CD4-positive, alpha-beta T cell treated with Interferon gamma for 1 hour (primary cell): ENCODE measurements at regions not wholly inside any gene's neighbourhood (a gene's known extent, or its start where the extent isn't known, plus 50 kb on each side); places are given as distances from the start of the nearest gene placed in this dataset.

Experiments
- DNase-seq: peaks from one replicate; pipeline ENCODE4 v3.0.0-alpha.2; 2020

DNA sequence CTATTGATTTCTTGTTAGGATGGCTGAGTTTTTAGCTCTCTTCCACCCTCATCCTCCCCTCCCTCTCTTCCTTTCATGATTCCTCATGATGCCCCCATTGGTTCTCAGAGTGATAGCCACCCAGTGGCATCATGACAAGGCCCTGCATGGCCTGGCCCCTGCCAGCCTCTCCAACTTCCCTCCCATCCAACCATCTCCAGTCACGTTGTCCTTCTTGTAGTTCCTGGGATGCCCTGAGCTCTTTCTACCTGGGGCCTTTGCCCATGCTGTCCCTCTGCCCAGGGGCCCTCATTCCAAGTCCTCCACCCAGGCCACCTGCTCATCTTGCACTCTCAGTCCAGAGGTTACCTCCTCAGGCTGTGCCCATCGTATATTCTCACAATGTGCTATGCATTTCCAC, 247.5 kb downstream of the TFCP2L1 start:
- no peak for DNase-seq

DNA sequence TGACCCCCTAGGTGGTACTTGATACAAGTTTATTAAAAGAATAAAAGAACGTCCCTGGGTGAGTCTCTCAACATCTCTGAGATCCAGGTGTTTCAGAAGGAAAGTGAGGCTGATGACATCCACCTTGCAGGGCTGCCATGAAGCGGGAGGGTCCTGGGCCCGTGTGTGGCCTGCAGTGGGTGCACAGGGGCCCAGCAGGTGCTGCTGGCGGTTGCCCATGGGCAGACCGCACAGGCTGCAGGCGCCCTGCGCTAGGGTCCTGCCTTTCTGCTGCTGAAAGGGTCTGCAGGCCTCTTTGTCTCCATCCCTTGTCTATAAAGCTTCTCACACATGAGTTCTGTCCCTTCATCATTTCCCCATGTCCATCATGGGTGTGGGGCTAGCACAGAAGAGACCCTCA, 247.0 kb downstream of the TFCP2L1 start:
- DNase-seq = no peak

DNA sequence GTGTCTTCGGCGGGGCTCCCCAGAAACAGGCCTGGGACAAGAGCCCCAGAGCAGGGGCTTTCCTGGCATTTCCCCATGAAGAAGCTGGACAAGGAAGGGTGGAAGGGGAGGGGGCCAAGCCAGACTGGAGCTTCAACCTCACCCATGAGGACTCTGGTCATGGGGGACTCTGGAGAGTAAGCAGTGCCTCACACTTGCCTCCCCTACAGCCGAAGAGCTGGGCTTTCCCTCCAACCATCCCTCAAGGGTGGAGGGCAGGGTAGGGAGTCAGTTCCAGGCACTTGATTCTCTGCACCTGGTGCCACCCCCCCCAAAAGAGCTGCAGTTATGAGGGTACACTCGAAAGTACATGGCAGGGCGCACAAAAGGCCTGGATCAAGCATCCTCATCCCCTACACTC, 246.6 kb downstream of the TFCP2L1 start:
- no peak for DNase-seq

DNA sequence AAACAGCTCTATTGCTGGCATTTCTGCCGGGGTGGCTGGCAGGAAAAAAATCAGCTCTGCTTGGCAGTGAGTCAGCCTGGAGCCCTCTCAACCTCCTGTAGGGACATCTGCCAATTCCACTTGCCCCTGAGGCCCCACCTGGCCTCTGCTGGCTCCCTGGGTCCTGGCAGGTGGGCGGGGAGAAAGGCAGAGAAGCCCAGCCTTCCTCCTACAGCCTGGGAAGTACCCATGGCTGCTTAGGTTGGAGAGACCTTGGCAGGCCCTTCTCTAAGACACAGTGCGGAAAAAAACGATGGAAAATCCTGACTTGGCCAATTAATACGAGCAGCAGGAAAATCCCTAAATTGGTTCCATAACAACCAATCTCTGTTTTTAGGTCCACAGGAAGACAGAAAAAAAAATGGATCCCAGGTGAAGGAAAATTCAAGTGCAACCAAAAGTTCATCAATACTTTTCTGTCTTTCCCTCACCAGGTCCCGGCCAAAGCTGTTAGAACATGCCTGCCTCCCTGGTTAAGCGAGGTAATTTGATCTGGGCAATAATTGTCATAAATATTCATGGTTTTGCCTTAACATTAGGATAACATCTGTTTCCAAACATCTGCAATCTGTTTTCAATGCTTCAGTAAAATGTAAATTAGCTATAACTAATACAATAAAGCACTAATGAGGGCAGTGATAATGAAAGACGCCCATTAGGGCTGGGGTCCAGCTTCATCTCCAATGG, 245.9 kb downstream of the TFCP2L1 start:
- DNase-seq = no peak

DNA sequence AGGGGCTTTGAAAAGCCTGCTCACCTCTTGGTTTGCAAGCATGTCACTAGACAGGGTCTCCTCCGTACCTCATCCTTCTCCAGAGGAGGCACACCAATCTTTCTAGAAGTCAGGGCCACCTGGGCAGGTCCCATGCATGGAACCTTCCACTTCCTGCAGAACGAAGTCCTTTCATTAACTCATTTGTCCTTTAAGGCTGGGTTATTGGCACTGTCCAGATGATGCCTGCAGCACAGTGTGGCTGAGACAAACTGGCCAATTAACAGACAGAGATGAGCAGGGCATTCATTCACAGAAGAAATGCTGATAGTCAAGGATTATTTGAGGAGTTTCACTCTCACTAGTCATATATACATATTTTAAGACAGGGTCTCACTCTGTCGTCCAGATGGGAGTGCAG, 245.3 kb downstream of the TFCP2L1 start:
- DNase-seq = no peak

DNA sequence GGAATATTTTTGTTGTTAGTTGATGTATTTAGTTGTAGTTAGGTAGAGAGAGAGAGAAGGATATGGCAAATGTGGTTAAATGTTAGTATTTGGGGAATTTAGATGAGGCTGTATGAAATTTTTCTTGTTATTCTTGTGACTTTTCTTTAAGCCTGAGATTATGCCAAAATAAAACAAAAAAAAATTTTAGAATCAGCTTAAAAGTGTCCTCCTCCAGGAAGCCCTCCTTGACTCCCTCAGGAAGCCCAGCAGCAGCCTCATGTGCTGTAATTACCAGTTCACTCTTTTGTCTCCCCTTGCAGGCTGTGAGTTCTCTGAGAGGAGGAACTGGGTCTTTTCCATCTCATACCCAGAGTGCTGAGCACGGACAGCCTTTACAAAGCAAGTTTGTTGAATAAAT, 243.5 kb downstream of the TFCP2L1 start:
- no peak for DNase-seq

DNA sequence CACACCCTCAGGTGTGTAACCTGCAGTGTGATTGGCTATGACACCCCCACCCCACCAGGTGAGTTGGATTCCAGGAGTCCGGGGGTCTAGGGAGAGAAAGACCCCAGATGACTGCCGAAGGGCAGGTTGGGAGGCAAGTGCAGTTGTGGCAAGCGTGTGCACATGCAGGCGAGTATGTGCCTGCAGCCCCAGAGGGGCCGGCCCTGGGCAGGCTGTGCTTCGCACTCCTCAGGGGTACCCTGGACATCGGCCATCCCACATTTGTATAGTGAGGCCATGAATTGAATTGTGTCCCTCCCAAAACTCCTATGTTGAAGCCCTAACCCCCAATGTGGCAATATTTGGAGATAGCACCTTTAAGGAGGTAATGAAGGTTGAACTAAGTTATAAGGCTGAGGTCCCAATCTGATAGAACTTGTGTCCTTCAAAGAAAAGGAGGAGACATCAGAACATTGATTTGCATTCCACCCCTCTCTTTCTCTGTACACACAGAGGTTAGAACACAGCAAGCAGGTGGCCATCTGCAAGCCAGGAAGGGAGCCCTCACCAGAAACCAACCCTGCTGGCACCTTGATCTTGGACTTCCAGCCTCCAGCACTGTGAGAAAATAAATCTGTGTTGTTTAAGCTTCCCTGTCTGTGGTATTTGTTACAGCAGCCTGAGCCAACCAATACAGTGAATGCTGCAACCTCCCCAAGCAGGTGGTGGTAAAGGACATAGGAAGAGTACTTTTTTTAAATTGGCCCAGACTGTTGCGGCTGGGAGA, 241.8 kb downstream of the TFCP2L1 start:
- no peak for DNase-seq

DNA sequence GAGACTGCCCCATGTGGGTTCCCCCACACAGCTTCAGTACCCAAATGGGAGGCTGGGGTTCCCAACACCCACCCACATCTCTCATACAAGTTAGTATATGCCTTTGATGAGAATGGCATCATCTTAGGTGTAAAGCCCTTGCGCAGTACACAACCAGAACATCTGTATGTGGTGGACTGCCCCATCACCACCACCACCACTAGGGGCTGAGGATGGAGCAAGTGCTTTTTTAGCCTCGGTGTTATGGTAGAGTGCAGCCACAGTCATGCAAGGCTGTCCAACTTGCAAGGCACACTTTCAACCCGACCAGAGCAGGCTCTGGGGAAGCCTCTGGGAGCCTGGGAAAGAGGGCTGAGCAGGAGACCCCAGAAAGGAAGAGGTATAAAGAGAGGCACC, 241.2 kb downstream of the TFCP2L1 start:
- no peak for DNase-seq

DNA sequence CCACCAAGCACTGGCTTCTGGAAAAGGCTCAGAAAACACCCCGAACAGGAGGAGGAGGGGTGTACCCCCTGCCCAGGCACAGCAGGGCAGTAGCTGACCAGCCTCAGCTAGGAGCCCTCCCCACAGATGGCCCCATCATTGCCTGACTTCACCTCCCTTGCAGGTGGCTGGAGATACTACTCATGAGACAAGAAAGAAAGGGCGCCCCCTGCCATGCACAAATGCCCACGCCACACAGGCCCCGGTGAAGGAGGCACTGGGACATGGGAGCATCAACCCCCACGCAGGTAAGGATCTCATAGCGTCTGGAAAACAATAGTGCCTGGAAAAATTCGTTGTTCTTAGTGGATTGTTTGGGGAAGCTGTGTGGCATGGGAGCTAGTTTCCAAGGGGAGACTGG, 240.6 kb downstream of the TFCP2L1 start:
- no peak for DNase-seq

DNA sequence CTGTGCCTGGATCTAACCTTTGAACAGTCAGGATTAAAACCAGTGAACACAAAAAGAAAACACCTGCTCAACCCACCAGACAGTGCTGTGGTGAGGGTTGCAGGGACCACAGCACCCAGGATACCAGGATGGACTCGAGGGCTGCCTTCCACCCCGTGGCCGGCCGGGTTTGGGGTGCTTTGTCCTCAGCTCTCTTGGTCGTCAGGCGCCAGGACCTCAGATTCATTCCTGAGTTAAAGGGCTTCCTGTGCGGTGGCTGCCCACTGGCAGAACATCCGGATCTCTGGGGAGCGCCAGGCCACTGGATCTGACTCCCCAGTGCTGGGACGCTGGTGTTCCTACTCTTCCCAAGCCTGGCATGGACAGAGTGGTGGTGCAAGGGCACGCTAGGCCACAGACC, 239.8 kb downstream of the TFCP2L1 start:
- DNase-seq = no peak

DNA sequence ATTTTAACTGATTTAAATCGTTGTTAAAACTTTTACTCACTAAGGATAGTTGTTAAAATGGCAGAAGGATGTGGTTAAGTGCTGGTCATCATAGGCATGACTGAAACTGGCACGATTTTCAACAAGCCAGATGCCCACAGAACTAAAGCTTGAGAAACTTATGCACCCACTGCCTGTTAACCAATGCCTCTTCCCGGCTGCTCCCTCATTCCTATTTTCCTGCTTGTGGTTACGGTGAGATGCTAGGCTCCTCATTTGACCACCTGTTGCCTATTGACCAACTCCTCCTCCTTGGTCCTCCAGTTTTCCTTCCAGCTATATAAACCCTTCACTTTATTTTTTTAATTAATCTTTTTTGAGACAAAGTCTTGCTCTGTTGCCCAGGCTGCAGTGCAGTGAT, 238.7 kb downstream of the TFCP2L1 start:
- DNase-seq = no peak

DNA sequence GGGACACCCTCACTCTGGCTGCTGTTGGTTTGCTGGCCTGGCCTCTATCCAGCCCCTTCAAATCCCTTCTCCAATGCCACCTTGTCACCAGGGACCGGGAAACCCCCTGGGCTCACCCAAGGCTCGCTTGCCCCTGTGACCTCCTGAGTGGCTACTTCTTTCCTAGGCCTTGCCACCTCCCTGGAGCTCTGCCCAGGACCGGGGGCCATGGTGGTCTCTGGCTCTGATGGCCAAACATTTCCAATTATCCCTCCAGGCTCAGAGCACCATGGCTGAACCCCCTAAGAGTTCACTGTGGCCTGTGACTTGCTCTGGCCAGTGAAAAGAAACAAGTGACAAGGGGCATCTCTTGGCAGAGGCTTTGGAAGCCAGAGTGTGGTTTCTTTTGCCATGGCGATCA, 237.6 kb downstream of the TFCP2L1 start:
- DNase-seq = no peak

DNA sequence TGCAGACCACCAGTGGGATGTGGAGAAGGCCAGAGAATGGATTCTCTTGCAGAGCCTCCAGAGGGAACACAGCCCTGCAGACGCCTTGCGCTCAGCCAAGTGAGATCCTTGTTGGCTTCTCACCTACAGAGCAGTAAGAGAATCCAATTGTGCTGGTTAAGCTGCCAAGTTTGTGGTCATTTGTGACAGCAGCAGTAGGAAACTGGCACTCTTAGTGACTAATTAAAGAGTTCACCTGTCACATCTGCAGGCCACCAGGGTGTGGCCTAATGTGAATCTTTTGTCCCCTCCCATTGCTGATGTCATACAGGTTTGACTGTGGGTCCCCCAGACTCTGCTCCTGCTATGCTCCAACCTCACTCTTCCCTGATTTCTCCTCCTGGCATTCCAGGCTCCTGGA, 235.9 kb downstream of the TFCP2L1 start:
- DNase-seq = no peak

DNA sequence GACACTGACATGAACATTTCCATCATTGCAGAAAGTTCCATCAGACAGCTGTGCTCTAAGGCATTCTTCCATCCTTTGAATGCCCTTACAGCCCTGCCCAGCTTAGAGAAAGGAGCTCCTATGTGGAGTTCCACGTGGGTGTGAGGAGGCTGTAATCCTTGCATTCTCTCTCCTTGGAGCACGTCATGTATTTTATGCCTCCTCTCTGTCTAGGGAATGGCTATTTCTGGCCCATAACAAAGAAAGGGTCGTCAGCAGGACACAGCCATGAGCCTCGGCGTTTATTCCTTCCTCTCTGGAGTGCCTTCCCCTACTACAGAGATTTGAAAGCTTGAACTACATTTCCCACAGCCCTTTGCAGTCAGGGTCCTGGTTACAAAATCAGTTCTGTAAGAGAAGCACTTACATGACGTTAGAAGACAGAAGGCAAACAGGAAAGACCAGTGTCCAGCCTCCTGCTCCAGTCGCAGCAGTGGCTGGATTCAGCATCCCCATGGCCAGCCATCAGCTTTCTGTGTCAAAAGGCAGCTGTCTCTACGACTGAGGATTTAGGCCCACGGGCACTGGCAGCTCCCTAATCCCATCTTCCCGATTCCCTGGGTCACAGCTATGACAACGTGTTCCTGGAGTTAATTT, 234.9 kb downstream of the TFCP2L1 start:
- DNase-seq = no peak

DNA sequence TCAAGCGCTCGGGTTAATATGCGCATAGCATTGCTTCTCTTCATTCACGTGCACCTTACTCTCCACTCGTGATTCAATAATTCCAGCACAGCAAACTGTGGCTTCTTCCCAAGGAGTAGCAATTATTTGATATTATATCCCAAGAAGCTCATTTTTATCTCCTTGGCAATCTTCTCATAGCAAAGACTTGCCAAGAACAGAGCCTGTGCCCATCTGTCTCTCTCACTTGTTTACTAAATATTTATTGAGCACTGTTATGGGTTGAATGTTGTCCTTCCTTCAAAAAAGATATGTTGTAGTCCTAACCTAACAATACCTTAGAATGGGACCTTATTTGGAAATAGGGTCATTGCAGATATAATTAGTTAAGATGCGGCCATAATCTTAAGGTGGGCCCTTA, 233.7 kb downstream of the TFCP2L1 start:
- no peak for DNase-seq

DNA sequence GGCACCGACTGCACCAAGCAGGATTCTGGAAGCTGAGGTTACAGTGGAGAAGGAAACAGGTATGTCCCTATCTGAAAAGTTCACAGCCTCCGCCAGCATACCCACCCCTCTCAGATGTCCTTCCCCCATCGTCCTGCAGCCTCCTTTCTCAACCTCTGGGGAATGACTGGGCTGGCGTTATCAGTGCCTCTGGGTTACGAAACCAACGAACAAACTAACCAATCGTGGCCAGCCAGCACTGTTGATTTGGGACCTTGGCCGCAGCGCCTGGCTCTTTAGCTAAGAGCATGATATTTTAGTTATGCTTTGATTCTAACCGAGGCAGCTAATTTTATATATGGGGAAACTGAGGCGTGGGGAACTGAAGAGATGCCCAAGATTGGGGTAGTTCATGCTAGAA, 233.0 kb downstream of the TFCP2L1 start:
- DNase-seq = no peak

DNA sequence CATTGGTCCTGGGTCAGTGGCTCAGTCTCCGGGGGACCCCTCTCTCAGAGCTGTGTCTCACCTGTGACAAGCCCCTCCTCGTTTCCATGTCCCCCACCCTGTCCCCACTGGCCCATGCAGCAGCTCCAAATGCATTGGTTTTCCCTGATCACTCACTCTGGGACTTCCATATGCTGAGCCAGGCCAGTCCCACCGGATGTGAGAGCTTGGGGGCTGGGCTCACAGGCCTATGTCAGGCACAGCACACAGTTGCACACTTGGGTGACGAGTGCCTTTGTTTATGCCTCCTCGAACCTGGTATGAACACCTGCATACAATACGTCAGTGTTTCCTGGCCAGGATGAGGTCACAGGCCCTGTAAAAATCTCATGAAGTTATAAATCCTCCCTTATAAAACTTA, 232.5 kb downstream of the TFCP2L1 start:
- no peak for DNase-seq

DNA sequence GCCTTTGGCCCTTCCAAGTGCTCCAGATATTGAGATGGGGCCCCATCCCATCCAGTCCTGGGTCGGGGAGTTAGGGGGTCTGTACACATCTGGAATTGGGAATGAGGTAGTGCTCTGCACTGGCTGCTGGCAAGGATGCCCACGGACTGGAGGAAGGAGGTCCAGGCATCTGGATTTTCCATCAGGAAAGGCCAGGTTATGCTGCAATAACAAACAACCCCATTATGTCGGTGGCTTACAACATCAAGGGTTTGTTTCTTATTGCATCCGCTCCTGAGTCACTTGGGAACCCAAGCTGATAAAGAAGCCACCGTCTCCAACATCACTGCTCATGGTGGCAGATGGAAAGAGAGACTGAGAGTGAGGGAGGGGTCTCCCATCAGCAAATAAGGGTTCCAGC, 229.9 kb downstream of the TFCP2L1 start:
- no peak for DNase-seq

DNA sequence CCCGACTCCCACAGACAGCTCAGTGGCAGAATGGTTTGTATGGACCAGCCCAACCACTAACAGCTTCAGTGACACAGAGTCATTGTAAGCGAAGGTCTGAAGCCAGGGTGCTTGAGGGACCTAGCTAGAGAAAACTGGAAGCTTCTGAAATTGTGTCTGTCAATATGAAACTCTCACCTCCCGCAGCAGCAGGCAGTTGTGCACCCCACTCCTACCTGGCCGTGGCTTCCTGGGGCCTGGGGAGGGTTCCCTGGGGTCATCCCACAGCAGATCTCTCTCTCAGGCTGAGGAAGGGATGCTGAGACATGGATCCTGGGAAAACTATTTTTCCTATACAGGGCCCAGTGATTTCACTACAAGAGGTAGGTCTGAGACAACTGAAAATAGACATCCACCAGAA, 229.5 kb downstream of the TFCP2L1 start:
- DNase-seq = no peak

DNA sequence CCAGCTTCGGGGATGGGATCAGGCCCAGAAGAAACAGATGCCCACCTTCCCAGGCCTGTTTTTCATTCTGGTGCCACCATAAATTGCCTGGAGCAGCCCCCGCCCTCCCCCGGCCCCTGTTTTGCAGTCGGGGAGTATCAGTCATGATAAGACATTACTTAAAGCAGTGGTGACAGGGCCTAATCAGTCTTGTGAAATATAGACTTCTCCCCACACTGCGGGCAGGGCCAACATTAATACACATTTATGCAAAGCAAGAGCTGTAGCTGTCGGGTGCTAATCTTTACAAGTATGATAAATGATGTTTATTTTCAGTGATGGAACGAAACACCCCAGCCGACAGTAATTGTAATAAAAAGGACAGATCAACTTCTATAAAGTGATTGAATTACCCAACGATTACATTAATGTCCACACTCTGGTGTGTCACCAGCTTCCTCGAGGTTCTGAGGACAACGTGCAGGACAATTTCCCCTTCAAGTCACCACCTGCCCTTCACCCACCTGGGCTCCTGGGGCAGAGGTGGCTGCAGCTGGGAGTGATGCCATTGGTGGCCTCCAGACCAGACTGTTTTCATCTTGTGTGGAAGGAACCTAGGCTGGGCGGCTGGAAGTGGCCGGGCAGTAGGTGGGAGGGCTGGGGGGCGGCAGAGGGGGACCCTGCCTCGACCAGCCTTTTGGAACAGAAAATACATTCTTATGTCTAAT, 226.0 kb downstream of the TFCP2L1 start:
- no peak for DNase-seq

DNA sequence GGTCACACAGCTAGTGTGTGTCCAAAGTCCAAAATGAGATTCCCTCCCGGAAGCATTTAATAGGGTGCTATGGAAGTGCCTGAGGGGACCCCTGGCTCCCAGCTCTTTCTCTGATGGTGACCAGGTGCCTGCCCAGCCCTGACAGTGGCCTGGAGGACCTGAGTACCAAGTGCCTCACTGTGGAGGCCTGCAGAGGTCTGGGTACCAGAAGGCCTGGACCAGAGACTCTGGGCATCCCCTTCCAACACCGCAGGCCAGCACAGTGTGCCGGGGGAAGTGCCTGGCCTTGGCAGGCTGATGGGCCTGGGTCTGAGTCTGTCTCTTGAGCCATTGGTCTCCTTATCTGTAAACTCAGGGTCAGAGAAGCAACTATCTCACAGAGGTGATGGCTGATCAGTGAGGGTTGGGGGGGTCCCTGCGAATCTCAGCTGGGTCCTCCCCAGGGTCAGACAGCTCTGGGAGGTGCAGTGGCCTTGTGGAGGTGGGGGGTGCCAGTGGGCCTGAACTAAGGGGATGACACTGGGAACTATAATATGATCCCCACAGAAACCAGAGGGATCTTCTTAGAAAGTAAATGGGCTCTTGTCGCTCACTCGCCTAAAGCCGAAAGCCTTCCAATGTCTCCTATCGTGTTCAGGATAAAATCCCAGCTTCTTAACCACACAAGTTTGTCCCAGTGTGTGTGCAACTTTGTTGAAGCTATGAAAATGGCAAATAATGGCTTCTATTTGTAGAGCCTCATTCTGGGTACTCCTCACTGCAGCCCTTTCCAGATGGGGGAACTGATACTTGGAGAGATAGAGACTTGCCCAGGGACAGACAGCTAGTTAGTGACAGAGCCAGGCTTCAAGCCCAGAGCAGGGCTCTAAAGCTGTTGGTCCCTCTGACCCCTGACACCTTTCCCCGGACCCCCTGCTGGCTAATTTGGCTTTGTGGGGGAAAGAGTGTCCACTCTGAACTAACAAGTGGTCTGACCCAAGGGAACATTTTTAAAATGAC, 225.1 kb downstream of the TFCP2L1 start:
- no peak for DNase-seq

DNA sequence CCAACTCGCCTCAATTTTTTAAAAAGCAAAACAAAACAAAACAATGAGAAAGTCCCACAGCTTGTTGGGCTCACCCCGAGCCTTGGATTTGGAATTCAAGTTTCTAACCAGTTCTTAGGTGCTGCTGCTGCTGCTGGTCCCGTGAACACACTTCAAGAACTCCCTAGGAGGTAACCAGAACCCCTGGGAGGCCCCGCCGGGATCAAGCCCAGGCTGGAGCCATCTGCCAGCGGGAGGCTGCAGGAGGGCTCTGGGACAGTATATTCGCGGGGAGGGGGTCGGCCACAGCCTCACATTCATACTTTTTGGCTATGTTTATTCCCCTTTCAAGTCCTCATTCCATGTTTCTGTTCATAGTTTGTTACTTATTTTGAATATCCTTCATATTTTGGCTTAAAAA, 223.4 kb downstream of the TFCP2L1 start:
- DNase-seq = no peak
